Testis (tissue), 2 donors: ENCODE measurements at regions not wholly inside any gene's neighbourhood (a gene's known extent, or its start where the extent isn't known, plus 50 kb on each side); places are given as distances from the start of the nearest gene placed in this dataset.

Experiments used
- CTCF ChIP-seq, 3 experiments: fragments of 450-650 bp in 2 of 3; fragments of 200-600 bp in 1 of 3; sonication (generic) in 1 of 3; IDR thresholded peaks; one replicate each; pipeline ENCODE4 v1.5.1; 2016 to 2019; ENCODE audit warnings: antibody characterized with exemption in 3 of 3, mild to moderate bottlenecking in 2 of 3, moderate library complexity in 1 of 3
- POLR2A ChIP-seq: fragments of 450-650 bp; IDR thresholded peaks from one replicate; pipeline ENCODE4 v1.6.1; 2017; ENCODE audit warnings: antibody characterized with exemption, mild to moderate bottlenecking, moderate library complexity

- TF ChIP-seq CTCF (IDR thresholded peaks at IDR 0.05) (no peak), POLR2A (no peak)
Measured at GRCh38 chr1:96568639-96569038, 152.9 kb upstream of the PTBP2 start.
